ENCODE measurements at regions not wholly inside any gene's neighbourhood (a gene's known extent, or its start where the extent isn't known, plus 50 kb on each side); places are given as distances from the start of the nearest gene placed in this dataset.
"Not testable (repeated sequence)": the region's sequence is repeated elsewhere in the genome, so short reads cannot be mapped to it uniquely, and the experiment has no call there.

GRCh38 chr11:29219531-29219930 is 797.3 kb downstream of the KCNA4 start:
- H3K27ac Mint-ChIP-seq: not testable (repeated sequence)

GRCh38 chr11:29217901-29218300 is 798.9 kb downstream of the KCNA4 start:
- H3K27me3 Mint-ChIP-seq (ENCODE audit: low read depth): no peaks in the 10 kb centered on the region
- H3K36me3 Mint-ChIP-seq (ENCODE audit: low read depth): no peaks in the 10 kb centered on the region
- peaks cover 35% of the 10 kb centered on the region for H3K9me3 Mint-ChIP-seq
- H3K4me1 Mint-ChIP-seq (ENCODE audit: low read depth): no peaks in the 10 kb centered on the region
- no peak for DNase-seq (ENCODE audit: low spot score)
- H3K4me3 Mint-ChIP-seq (ENCODE audit: low read depth): no peak overlapping the region
- intact Hi-C loops (cut with micrococcal nuclease): no loop called here
- H3K27ac Mint-ChIP-seq: no peak overlapping the region

More at GRCh38 chr11:29219531-29219930, 797.3 kb downstream of the KCNA4 start:
- DNase-seq (ENCODE audit: low spot score); H3K4me3 Mint-ChIP-seq (ENCODE audit: low read depth); intact Hi-C loops (cut with micrococcal nuclease); H3K36me3 Mint-ChIP-seq (ENCODE audit: low read depth); H3K4me1 Mint-ChIP-seq (ENCODE audit: low read depth); H3K27me3 Mint-ChIP-seq (ENCODE audit: low read depth): not testable (repeated sequence)
- peaks cover 42% of the 10 kb centered on the region for H3K9me3 Mint-ChIP-seq

DNA sequence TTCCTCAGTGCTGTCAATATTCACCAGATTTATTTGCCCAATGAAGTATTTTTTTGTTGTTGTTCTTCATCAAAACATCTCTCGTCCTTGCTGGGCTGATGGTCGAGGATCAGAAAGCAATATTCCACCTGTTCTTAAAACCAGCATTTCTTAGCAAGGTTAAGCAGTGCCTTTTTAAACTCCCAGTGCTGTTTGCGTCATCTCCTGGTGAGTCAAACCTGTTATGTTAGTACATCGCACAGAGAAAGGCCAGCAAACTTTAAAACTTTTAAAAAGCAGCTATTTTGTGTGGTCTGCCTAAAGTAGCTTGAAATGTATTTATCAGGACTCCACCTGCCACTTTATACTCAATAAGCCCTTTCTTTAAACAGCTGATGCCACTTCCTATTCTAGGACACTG is 802.0 kb downstream of the KCNA4 start:
- intact Hi-C loops (cut with micrococcal nuclease): no loop called here
- Mint-ChIP-seq H3K9me3 (peaks cover 22% of the 10 kb centered on the region), H3K27me3 (ENCODE audit: low read depth) (no peaks in the 10 kb centered on the region), H3K36me3 (ENCODE audit: low read depth) (no peaks in the 10 kb centered on the region), H3K27ac (no peak overlapping the region), H3K4me3 (ENCODE audit: low read depth) (no peak overlapping the region), H3K4me1 (ENCODE audit: low read depth) (no peaks in the 10 kb centered on the region)
- no peak for DNase-seq (ENCODE audit: low spot score)

- Mint-ChIP-seq H3K9me3 (peaks cover 20% of the 10 kb centered on the region), H3K4me3 (ENCODE audit: low read depth) (no peak overlapping the region), H3K36me3 (ENCODE audit: low read depth) (no peaks in the 10 kb centered on the region), H3K4me1 (ENCODE audit: low read depth) (no peaks in the 10 kb centered on the region), H3K27me3 (ENCODE audit: low read depth) (no peaks in the 10 kb centered on the region), H3K27ac (no peak overlapping the region)
- no peak for DNase-seq (ENCODE audit: low spot score)
- intact Hi-C loops (cut with micrococcal nuclease): no loop called here
Measured at GRCh38 chr11:29211202-29211601, 805.6 kb downstream of the KCNA4 start.

DNA sequence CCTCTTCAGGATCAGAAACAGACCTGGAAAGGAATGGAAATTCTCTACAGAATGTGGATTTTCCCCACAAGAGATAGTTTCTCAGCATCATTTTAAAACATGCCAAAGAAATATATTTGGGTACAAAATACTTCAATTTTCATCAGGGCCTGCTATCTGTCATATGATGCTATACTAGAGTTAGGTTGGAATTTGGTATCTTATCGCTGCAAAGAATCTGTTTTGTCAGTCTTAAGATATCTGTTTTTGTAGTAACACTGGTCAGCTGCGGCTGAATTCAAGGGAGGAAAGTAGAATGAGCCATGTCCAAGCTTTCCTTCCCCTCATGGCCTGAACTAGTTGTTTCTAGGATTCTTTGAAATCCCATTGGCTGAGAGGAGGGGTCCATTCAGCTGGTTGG is 806.4 kb downstream of the KCNA4 start:
- intact Hi-C loops (cut with micrococcal nuclease): no loop called here
- no peaks in the 10 kb centered on the region for H3K27me3 Mint-ChIP-seq (ENCODE audit: low read depth)
- DNase-seq (ENCODE audit: low spot score): no peak
- H3K36me3 Mint-ChIP-seq (ENCODE audit: low read depth): no peaks in the 10 kb centered on the region
- peaks cover 19% of the 10 kb centered on the region for H3K9me3 Mint-ChIP-seq
- no peaks in the 10 kb centered on the region for H3K4me1 Mint-ChIP-seq (ENCODE audit: low read depth)
- H3K4me3 Mint-ChIP-seq (ENCODE audit: low read depth): no peak overlapping the region
- no peak overlapping the region for H3K27ac Mint-ChIP-seq

- Mint-ChIP-seq H3K9me3 (peaks cover 22% of the 10 kb centered on the region), H3K36me3 (ENCODE audit: low read depth) (no peaks in the 10 kb centered on the region), H3K27ac (no peak overlapping the region), H3K4me3 (ENCODE audit: low read depth) (no peak overlapping the region), H3K27me3 (ENCODE audit: low read depth) (no peaks in the 10 kb centered on the region), H3K4me1 (ENCODE audit: low read depth) (no peaks in the 10 kb centered on the region)
- DNase-seq (ENCODE audit: low spot score): no peak
- intact Hi-C loops (cut with micrococcal nuclease): no loop called here
Measured at GRCh38 chr11:29208117-29208516, 808.7 kb downstream of the KCNA4 start.

DNA sequence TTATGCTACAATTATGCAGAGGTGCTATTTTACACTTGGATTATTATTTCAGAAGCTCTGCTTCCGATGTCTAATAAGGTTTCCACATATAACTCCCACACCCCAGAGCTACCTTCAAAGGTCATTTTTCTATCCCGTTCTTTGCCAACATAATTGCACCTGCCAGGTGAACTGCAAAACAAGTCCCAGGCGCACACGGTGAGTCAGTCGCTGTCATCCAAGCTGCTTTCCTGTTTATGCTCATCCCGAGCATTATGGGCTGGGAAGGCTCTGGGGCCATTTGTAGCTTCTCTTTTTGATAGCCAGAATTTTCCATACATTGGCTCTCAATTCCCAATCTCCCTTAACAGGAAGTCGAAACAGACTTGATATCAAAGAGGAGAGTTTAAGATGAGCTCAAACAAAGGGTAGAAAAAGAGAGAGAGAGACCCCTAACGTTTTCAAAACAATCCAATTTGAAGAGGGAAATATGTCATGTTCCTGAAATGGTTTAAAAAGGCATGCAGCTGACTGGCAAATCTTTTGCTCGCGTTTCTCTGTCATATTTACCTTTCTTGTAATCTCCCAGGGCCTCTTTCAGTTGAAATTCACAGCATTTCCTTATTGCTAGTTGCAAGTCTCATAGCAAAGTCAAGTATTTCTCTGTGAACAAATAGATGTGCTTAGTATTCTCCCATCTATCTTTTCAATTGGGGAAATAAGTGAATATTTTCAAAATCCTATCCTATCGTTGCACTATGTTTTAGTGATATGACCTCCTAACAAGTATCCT is 815.9 kb downstream of the KCNA4 start:
- Mint-ChIP-seq H3K27me3 (ENCODE audit: low read depth) (no peaks in the 10 kb centered on the region), H3K36me3 (ENCODE audit: low read depth) (no peaks in the 10 kb centered on the region), H3K4me1 (ENCODE audit: low read depth) (no peaks in the 10 kb centered on the region), H3K9me3 (peaks cover 25% of the 10 kb centered on the region), H3K4me3 (ENCODE audit: low read depth) (no peak overlapping the region), H3K27ac (no peak overlapping the region)
- no peak for DNase-seq (ENCODE audit: low spot score)
- intact Hi-C loops (cut with micrococcal nuclease): no loop called here

GRCh38 chr11:29190313-29190712 is 826.5 kb downstream of the KCNA4 start:
- DNase-seq (ENCODE audit: low spot score): no peak
- H3K4me1 Mint-ChIP-seq (ENCODE audit: low read depth): no peaks in the 10 kb centered on the region
- no peaks in the 10 kb centered on the region for H3K36me3 Mint-ChIP-seq (ENCODE audit: low read depth)
- no peak overlapping the region for H3K4me3 Mint-ChIP-seq (ENCODE audit: low read depth)
- H3K9me3 Mint-ChIP-seq: peaks cover 31% of the 10 kb centered on the region
- intact Hi-C loops (cut with micrococcal nuclease): no loop called here
- H3K27ac Mint-ChIP-seq: no peak overlapping the region
- no peaks in the 10 kb centered on the region for H3K27me3 Mint-ChIP-seq (ENCODE audit: low read depth)

DNA sequence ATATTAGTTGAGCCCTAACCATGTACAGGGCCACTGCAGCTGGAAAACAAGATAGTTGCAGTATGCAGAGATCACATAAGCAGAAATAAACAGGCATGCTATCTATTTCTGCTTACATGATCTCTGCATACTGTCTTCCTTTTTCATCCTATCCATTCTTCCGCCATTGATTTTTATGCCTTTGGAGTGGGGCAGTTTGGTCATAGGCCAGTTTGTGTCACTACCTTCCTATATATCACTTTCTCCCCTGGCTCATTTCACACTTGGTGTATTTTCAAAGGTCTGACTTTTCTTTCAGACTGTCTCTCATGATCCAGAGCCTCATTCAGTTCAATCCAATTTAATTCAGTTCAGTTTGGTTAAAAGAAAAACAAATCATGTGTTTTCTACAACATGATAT is 829.6 kb downstream of the KCNA4 start:
- Mint-ChIP-seq H3K36me3 (ENCODE audit: low read depth) (no peaks in the 10 kb centered on the region), H3K9me3 (peaks cover 39% of the 10 kb centered on the region), H3K4me1 (ENCODE audit: low read depth) (no peaks in the 10 kb centered on the region), H3K4me3 (ENCODE audit: low read depth) (no peak overlapping the region), H3K27me3 (ENCODE audit: low read depth) (no peaks in the 10 kb centered on the region), H3K27ac (no peak overlapping the region)
- DNase-seq (ENCODE audit: low spot score): no peak
- intact Hi-C loops (cut with micrococcal nuclease): no loop called here

GRCh38 chr11:29184939-29185890 is 831.6 kb downstream of the KCNA4 start:
- no peak for DNase-seq (ENCODE audit: low spot score)
- Mint-ChIP-seq H3K36me3 (ENCODE audit: low read depth) (no peaks in the 10 kb centered on the region), H3K27ac (no peak overlapping the region), H3K4me1 (ENCODE audit: low read depth) (no peaks in the 10 kb centered on the region), H3K27me3 (ENCODE audit: low read depth) (no peaks in the 10 kb centered on the region), H3K9me3 (peaks cover 47% of the 10 kb centered on the region), H3K4me3 (ENCODE audit: low read depth) (no peak overlapping the region)
- intact Hi-C loops (cut with micrococcal nuclease): no loop called here

DNA sequence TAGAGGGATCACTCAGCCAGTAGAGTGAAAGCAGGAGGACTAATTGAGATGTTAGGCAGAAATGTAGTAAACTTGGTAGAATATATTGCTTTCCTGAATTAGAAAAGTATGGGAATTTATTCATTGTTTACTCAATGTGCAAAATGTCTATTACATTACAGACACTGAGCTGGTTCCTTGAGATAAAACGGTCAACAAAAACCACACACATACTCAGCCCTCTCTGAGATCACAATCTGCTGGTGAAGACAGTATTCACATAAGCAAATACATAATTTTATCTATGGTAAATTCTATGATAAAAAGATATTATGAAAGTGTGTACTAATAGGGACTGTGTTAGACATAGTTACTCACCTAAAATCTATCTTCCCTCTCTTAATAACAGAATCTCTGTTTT is 833.5 kb downstream of the KCNA4 start:
- H3K27ac Mint-ChIP-seq: no peak overlapping the region
- H3K9me3 Mint-ChIP-seq: peaks cover 45% of the 10 kb centered on the region
- no peaks in the 10 kb centered on the region for H3K4me1 Mint-ChIP-seq (ENCODE audit: low read depth)
- no peaks in the 10 kb centered on the region for H3K36me3 Mint-ChIP-seq (ENCODE audit: low read depth)
- no peak overlapping the region for H3K4me3 Mint-ChIP-seq (ENCODE audit: low read depth)
- intact Hi-C loops (cut with micrococcal nuclease): no loop called here
- no peaks in the 10 kb centered on the region for H3K27me3 Mint-ChIP-seq (ENCODE audit: low read depth)
- DNase-seq (ENCODE audit: low spot score): no peak

DNA sequence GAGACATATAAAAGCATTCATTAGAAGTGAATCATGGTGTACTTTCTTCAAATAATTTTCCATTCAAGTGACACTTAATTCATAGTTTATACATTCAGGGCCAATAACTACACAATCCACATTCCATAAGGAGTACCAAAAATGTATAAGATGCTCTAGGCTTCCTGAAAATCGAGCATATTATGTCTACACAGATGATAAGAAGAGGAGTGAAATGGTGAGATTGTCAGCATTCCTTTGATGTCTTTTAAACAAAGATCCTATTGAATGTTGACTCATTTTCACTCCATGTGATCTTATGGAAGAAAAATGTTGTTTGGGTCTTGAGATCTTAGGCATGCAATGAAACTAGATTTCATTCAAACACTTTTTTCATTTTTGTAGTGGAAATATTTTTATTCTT is 843.2 kb downstream of the KCNA4 start:
- H3K4me3 Mint-ChIP-seq (ENCODE audit: low read depth): no peak overlapping the region
- H3K27ac Mint-ChIP-seq: no peak overlapping the region
- intact Hi-C loops (cut with micrococcal nuclease): no loop called here
- H3K36me3 Mint-ChIP-seq (ENCODE audit: low read depth): no peaks in the 10 kb centered on the region
- no peaks in the 10 kb centered on the region for H3K4me1 Mint-ChIP-seq (ENCODE audit: low read depth)
- DNase-seq (ENCODE audit: low spot score): no peak
- no peaks in the 10 kb centered on the region for H3K27me3 Mint-ChIP-seq (ENCODE audit: low read depth)
- peaks cover 24% of the 10 kb centered on the region for H3K9me3 Mint-ChIP-seq

- H3K27me3 Mint-ChIP-seq (ENCODE audit: low read depth): no peaks in the 10 kb centered on the region
- no peak overlapping the region for H3K4me3 Mint-ChIP-seq (ENCODE audit: low read depth)
- no peaks in the 10 kb centered on the region for H3K4me1 Mint-ChIP-seq (ENCODE audit: low read depth)
- H3K27ac Mint-ChIP-seq: no peak overlapping the region
- H3K9me3 Mint-ChIP-seq: peaks cover 20% of the 10 kb centered on the region
- intact Hi-C loops (cut with micrococcal nuclease): no loop called here
- H3K36me3 Mint-ChIP-seq (ENCODE audit: low read depth): no peaks in the 10 kb centered on the region
- DNase-seq (ENCODE audit: low spot score): no peak
Measured at GRCh38 chr11:29171360-29171950, 845.4 kb downstream of the KCNA4 start.

Data from activated T-helper 2 cell treated with anti-CD3 and anti-CD28 coated beads, Interferon-gamma antibody, Interleukin-2, Interleukin-4, amounts not matched to agents 10 μg/mL and 5 μg/mL and 100 μg/mL, durations not matched to agents 14 hours and 24 hours and 36 hours (primary cell).